HFF-Myc (cell line): ENCODE measurements at regions not wholly inside any gene's neighbourhood (a gene's known extent, or its start where the extent isn't known, plus 50 kb on each side); places are given as distances from the start of the nearest gene placed in this dataset.
"Not testable (repeated sequence)": the region's sequence is repeated elsewhere in the genome, so short reads cannot be mapped to it uniquely, and the experiment has no call there.

ENCODE experiments used
- DNase-seq: peaks from one replicate; pipeline ENCODE4 v3.0.0-alpha.2; 2011; ENCODE audit warnings: low read depth; ENCODE audit errors: extremely low read depth
- H3K4me3 ChIP-seq: replicated peaks from 2 replicates; pipeline ENCODE4 v1.5.1; 2011; ENCODE audit warnings: low read depth, mild to moderate bottlenecking, control low read depth, low read length
- CTCF ChIP-seq: IDR thresholded peaks from 2 replicates; pipeline ENCODE4 v1.5.1; 2012; ENCODE audit warnings: mild to moderate bottlenecking, low read depth, low read length, control low read depth; ENCODE audit errors: missing control alignments

DNA sequence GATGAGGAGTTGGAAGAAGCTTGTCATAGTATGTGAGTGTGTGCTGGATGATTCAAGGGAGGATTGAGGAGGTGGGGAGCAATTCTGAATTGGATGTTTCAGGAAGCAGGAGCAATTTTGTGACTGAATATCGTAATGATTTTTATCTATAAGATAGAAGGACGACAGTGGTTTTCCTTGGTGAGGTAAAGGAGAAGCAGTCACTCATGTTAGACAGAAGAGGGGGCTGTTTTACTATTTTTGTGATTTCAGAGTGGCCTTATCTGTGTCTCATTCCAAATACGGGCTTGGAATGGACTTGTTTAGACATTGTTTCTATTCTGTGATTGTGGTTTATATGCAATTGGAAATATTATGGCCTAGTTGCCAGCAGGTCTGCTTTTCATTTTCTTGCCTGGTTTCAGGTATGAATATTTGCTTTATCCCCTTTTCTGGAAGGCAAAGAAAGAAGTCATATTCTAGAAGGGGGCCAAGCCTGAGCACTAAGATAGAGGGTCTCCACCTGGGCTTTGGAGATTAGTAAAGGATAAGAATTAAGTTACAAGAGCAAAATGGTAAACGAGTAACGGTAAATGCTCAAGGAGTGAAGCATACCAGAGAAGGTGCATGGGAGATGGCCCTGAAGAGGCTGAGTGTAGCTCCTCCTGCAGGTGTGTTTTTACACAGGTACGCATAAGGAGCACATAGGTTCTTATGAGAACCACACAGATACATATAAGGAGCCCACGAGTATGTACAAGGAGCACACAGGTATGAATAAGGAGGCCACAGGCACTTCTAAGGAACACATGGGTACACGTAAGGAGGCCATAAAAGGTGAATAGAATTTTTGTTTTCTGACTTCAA is 124.6 kb upstream of the KCNAB1 start:
- peak; percentile 25 for DNase-seq
- TF ChIP-seq CTCF, result peak; percentile 35
- H3K4me3 ChIP-seq, result no peak overlapping the region

GRCh38 chr3:155996882-155997281 is 123.5 kb upstream of the KCNAB1 start:
- H3K4me3 ChIP-seq, result no peak overlapping the region
- no peak for DNase-seq
- no peak for TF ChIP-seq CTCF

DNA sequence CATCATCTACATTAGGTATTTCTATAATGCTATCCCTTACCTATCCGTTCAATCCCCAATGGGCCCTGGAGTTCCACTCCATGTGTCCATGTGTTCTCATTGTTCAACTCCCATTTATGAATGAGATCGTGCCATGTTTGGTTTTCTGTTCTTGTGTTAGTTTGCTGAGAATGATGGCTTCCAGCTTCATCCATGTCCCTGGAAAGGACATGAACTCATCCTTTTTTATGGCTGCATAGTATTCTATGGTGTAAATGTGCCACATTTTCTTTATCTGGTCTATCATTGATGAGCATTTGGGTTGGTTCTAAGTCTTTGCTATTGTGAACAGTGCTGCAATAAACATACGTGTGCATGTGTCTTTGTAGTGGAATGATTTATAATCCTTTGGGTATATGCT is 122.2 kb upstream of the KCNAB1 start:
- DNase-seq, H3K4me3 ChIP-seq: not testable (repeated sequence)

DNA sequence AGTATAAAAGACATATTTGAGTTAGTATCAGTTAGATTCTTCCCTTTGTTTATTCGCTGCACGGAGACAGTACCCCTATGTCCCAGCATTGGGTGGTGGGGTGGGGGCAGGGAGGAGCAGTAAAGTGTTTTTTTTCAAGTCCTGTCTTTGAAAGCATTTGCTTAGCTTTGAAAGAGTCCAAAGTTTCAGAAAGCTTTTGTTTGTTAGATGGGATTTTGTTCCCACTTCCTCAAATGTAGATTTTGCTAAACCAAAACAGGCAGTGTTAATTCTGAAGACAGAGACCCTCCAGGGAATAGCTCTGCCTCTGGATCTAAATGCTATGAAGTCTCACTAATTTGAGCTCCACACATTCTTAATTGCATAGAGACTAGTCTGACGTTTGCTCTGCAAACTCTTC is 114.6 kb upstream of the KCNAB1 start:
- TF ChIP-seq CTCF, result no peak
- no peak for DNase-seq
- H3K4me3 ChIP-seq, result no peak overlapping the region

DNA sequence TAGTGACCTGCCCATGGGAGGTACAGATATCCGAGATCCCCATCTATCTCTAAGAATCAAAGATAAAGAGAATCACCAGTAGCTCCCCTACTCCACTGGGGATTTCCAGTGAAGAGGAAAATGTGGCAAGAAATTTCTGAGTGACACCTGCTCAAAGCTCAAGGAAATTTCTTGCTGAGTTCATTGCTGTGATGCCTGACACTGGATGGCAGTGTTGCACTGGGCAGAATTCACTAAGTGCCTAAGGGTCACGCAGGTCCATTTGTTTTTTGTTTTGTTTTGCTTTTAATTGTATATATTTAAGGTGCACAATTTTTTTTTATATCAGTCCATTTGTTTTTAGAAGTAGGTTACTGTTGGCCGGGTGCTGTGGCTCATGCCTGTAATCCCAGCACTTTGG is 109.5 kb upstream of the KCNAB1 start:
- TF ChIP-seq CTCF, result peak; percentile 27
- no peak overlapping the region for H3K4me3 ChIP-seq
- no peak for DNase-seq

- TF ChIP-seq CTCF, result no peak
- no peak overlapping the region for H3K4me3 ChIP-seq
- DNase-seq, result no peak
Observed at GRCh38 chr3:156014489-156014888, 105.9 kb upstream of the KCNAB1 start.

DNA sequence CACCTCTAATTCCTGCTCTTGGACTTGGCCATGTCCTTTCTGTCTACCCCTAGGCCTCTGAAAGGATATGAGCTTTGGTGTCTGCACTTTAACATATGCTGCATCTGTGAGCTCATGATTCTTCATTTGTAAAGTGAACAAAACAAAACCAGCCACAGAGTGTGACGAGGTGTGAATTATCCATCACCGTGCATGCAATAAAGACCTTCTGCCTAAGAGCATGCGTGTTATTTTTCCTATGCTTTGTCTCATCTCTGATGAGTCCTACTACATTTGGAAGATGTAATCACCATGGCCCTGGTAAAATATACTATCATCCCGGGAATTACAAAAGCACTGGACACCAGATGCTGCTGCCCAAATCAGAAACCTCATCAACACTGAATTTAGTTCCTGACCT is 103.5 kb upstream of the KCNAB1 start:
- no peak for TF ChIP-seq CTCF
- H3K4me3 ChIP-seq, result no peak overlapping the region
- DNase-seq, result no peak
